Left kidney (tissue), 1 donor: ENCODE measurements at regions not wholly inside any gene's neighbourhood (a gene's known extent, or its start where the extent isn't known, plus 50 kb on each side); places are given as distances from the start of the nearest gene placed in this dataset.

Experiments
- DNase-seq: peaks from one replicate; pipeline ENCODE4 v3.0.0-alpha.2; 2013

DNA sequence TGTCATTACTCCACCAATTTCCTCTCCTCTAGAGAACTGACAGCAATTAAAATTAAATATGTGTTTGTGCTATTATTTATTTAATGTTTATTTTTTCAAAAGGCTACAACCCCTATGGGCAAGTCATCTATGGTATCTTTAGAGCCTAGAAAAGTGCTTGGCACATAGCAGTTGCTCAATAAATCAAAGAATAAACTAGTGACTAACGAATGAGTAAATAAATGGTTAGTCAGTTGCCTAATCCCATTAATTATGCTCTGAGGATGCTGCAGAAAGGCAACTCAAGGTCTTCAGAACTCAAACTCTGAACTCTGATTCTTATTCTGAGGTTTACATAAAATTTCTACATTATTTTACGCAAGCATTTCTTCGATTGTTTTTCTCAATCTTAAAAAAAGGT lies 193.0 kb upstream of the TSHZ2 start:
- no peak for DNase-seq

DNA sequence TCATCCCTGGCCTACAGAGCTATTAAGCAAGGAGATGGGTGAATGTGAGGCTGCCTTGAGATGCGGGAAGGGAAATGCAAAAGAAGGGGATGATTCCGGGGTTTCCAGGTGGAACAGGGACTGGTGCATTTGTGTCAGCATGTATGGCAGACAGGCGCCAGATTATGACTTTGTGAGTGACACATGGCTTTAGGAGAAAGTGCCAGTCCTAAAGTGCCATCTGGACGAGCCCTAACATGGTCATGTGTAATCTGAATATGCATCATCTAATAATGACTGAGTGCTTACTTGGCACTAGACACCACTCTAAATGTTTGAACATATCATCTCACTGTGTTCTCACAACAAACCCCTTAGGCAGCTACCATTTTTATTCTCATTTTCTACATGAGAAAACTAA lies 195.0 kb upstream of the TSHZ2 start:
- DNase-seq = no peak

DNA sequence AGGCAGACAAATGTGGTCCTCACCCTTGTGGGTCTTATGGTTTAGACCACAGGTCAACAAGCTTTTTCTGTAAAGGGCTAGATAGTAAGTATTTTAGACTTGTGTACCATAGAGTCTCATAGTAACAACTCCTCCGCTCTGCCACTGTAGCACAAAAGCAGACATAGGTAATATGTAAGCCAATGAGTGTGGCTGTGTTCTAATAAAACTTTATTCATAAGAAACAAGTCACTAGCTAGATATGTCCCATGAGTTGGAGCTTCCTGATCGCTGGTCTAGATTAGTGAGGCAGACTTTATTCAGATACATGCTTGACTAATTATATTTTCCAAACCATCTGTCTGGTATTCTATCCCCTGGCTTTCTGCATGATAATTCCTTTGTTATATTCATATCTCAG lies 196.4 kb upstream of the TSHZ2 start:
- no peak for DNase-seq

DNA sequence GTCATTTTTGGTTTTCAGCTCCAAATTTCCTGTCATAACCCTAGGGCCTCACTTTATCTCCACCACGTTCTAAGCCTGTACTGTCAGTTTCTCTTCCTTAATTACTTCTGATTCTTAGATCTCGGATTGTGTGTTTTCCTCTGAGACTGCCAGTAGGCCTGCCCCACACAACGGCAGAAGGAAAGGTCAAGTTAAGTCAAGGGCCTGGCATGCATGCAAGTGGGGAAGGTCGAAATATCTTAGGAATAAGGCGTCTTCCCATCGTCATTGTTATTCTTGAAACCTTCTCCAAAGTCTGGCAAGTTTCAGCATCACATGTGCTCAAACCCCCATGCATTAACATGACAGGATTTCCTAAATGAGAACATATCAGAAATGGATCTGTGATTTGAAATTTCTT lies 203.5 kb upstream of the TSHZ2 start:
- no peak for DNase-seq

DNA sequence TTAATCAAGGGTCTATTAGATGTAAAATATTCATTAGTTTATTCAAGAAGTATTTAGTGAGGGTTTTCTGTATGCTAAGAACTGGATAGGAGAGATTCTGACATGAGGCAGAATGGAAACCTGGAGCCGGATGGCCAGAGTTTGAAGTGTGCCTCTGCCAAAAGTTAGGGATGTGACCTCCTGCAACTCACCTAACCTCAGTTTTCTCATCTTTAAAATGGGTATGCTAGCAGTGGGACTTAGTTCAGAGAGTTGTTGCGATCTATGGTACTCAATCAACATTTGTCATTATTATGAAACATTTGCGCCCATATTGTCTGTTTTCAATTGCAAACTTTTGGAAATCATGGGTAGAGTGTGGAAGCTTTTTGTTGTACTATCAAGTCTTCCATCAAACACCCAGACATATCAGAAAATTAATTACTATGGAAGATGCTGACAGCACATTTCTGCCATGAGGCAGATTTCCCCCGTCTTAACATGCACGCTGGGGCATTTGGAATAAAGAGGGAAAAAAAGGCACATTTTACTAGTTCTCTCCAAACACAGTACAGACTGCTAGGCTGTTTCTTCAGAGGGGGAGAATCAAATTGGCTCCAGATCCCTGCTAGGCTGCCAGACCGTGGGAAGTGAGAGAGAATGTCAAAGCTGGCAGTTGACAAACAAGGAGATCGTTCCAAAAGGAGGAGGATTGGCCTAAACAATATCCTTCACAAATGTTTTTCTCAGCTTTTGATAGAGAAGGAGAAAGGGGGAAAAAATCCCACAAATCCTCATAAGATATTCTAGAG lies 205.3 kb upstream of the TSHZ2 start:
- DNase-seq = no peak

DNA sequence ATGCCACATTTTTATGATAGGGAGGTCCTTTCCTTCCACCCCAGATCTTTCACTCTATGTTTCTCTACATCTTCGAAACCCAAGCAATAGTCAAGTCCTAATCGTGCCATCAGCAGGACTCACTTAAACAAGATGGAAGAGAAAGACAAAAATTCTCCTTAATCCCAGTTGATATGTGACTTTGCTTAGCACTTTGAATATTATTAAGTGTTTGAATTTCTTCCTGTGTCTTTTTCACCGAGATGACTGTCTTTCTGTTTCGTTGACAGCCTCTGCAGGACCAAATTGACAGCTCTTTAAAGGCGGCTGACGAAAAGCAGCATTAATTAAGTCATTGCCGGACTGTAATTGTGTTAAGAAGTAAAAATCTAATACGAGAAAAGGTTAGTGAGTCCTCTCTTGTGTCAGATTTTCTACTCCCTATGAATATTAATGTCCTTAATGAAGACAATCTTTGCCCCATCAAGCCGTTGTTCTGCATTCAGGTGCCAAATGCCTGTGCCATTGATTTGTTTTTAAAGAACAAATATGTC lies 208.8 kb upstream of the TSHZ2 start:
- no peak for DNase-seq

DNA sequence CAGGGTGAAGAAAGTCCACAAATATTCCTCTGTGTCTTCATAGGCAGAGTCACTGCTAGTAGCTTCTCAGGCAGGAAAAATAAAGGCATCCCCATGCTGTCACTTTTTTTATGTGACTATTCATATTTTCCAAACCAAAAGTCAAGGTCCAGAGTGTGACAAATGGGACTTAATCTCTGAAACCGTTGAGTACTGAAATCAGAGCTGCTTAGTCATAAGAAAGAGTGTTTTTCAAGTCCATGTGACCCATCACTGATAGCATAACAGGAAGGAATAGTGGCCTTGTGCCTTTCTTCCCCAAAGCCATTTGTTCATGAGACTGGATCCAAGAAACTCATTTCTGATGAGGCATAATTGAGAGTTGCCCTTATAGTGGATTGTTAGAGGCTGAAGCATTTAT lies 210.3 kb upstream of the TSHZ2 start:
- no peak for DNase-seq

DNA sequence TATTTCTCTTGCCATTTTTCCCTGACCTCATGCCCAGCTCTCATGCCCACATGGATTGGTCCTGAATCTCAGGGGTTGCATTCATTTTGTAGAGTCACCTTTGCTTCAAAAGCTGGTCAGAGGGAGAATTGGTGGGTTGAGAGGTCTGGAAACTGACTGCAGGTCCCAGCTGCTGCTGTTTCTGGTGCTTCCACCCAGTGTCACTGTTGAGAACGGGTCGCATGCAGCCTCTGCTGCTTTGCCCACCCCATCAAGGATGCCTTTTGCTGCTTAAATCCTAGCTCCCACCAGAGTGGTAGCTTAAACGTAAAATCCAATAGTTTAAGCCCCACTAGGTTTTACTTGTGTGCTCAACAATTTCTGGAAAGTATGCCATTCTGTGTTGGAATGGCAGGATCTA lies 211.4 kb upstream of the TSHZ2 start:
- DNase-seq = no peak

DNA sequence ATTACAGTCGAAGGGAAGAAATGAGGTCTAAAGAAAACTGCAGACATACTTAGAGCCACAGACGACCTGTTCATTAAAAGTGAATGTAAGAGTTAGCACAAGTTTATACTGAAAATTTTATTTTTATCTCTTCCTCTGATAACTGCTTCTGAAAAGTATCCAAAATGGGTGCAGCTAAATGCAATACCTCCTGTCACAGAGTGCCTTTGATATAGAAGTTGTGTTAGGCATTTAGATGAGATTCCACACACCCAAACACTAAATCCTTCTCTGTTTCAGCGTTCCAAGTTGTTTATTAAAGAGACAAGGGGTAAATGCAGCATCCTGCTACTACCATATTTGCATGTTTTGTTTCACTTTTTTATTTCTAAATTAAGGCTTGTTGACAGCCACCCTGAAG lies 214.7 kb upstream of the TSHZ2 start:
- no peak for DNase-seq

DNA sequence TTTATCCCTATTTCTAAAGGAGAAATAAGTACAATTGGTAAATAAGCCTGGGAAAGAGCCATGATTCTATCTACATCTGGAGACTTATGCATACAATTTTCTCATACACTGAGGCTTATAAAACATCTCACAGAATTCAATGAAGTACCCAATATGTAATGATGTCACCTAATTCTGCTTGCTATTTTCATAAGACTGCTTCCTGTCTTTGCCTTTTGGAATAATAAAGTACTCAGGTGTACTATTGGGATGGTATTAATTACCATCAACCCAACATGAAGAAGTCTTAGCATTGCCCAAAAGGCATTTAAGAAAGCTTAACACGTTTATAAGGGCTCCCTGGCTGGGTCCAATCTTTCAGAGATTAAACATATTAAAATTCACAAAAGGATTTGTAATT lies 216.4 kb upstream of the TSHZ2 start:
- DNase-seq = no peak

DNA sequence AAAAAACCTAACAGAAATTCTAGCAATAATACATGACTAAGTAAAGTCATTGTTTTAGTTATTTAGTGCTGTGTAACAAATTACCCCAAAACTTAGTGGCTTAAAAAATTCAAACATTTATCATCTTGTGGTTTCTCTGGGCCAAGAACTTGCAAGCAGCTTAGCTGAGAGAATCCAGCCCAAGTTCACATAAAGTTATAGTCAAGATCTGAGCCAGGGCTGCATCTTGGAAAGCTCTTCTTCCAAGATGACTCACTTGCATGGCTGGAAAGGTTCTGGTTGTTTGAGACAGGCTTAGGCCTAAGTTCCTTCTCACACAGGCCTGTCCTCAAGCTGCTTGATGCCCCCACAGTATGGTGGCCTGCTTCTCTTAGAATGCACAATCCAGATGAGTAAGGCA lies 217.8 kb upstream of the TSHZ2 start:
- no peak for DNase-seq

DNA sequence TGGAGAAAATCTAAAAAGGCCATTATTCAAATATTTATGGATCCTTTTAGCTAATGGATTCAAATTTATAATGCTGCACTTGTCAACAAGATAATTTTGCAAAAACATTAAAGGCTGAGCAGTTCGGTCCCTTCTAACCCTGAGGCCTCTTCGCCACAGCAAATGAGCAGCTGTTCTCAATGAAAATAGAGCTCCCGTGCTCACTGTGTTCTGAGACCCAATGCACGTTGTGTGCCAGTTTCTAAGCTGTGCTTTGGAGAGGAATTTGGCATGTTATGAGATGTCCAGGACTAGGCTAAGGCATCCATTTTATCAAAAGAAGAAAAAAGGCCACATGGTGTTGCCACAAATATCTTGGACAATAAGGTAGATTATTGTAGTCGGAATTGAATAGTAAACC lies 220.1 kb upstream of the TSHZ2 start:
- DNase-seq = no peak

DNA sequence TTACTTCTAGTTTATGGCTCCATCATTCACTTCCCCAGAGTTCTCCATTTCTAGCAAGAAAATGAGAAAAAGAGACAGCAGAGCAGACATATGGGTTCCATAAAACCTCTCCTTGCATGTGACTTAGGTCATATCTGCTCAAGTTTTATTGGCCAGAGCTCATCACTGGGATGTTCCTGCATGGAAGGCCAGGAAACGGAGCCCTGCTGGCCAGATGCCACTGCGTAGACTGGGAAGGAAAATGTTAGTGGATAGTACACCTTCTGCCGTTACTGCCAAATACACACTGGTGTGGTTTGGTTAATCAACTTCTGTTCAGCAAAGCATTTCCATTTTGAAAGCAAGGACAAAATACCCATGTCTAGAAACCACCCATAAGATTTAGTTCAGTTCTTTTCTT lies 220.6 kb upstream of the TSHZ2 start:
- DNase-seq = no peak

DNA sequence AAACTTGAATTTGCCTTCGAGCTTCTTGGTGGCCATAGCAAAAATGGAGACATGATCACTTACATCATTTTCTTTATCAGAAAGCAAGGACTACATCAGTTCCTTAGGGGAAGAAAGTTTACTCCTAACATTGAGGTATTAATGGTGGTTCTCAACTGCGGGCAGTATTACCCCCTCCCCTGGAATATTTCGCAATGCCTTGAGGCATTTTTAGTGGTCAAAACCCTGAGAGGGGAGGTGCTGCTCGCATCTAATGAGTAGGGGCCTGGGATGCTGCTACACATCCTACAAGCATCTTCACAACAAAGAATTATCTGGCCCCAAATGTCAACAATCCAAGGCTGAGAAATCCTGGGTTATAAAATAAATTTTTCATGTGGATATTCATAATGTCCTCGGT lies 222.2 kb upstream of the TSHZ2 start:
- DNase-seq = no peak

DNA sequence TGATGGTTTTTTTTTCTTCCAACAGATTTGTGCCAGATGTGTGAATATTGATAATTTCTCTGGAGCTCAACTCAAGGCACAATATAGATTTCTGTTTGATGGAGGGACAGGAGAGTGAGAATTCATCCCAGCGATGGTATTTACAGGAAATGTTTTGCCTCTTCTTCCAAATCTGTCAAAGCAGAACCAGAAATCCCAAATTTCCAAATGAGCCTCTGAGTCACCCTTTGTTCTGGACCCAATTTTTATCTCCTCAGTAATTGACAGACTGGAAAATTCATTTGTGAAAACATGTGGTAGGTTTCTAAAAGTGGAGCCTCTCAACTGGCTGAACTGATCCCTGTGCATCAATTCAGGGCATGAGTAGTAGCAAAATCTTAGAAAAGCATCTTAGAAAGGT lies 223.2 kb upstream of the TSHZ2 start:
- no peak for DNase-seq

DNA sequence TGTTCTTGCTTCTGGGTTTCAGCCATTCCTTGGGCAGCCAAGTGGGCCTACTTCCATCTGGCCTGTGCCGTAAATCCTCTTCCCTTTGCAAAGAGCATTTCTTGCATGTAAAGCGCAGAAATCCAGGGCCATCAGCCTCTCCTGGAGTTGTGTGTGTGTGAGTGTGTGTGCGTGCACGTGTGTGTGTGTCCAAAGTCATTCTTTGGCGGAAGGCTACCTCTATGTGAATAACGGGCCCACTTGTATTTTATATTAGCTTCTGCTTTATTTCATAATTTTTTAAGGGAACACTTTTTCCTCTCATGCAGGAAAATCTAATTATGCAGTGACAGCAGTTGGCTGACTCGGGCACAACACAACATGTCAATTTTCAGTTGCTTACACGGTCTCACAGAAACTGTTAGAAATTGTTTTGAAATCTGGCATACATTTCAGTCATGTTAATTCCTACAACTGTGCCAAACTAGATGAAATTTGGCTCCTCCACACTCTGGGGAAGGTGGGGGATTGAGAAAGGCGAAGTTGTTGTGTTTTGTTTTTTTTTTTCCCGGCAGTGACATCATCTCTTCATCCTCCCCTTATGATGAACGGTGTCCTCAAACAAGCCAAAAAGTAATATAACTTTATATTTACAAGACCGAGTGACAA lies 223.7 kb upstream of the TSHZ2 start:
- peak; percentile 18 for DNase-seq

DNA sequence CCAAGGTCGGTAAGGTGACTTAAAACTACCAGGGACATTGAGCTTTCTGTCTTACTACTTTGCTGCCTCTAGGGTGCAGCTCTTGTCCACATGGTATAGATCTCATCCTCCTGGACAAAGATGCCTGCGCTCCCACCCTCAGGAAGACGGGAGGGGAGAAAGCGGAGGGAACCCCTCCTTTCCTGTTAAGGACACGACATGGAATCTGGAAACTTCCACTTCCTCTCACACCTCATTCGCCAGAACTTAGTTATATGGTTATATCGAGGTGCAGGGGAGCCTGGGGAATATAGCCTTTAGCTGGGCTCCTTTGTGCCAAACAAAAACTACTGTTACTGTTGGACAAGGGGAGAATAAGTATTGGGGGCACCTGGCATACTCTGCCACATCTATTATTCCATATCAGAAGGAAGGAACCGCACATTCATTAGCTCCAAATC lies 224.3 kb upstream of the TSHZ2 start:
- DNase-seq = no peak

DNA sequence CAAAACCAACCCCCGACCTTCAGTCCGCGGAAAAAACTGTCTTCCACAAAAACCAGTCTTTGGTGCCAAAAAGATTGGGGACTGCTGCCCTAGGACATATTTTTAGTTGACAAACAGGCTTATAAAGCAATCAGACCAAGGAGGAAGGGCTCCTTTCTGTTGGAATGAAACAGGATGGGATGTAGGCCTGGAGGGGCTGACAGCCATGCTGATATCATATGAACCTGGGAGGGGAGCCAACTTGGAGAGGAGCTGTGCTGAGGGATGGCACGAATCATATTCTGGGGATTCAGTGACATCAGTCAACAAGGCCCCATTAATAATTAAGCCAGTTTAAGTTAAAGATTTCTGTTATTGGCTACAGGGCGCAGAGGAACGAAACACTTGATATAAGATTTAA lies 225.4 kb upstream of the TSHZ2 start:
- DNase-seq = no peak

DNA sequence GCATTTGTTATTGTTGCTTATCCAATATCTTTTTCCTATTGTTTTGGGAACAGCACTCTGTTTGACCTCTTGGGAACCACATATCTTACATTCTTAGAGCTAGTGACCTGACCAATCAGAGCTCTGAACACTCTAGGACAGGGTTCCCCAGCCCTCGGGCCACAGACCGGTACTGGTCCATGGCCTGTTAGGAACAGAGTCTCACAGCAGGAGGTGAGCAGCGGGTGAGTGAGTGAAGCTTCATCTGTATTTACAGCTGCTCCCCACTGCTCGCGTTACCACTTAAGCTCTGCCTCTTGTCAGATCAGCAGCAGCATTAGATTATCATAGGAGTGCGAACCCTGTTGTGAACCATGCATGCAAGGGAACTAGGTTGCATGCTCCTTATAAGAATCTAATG lies 226.0 kb upstream of the TSHZ2 start:
- no peak for DNase-seq

DNA sequence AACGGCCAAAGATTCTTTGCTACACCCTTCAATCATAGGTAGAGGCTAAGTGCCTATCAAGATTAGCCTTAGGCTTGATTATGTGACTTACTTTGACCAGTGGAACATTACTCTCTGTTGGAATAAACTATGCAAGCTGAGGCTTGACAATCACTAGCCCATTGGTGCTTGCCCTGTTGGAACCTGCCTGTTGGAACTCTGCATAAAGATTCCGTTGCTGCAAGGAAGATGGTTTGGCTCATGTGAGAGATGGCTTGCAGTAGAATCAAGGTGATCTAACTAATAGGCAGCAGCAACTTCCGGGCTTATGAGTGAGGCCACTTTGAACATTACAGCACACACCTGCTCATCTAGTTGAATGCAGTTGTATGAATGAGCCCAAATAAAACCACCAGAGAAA lies 227.7 kb upstream of the TSHZ2 start:
- no peak for DNase-seq

DNA sequence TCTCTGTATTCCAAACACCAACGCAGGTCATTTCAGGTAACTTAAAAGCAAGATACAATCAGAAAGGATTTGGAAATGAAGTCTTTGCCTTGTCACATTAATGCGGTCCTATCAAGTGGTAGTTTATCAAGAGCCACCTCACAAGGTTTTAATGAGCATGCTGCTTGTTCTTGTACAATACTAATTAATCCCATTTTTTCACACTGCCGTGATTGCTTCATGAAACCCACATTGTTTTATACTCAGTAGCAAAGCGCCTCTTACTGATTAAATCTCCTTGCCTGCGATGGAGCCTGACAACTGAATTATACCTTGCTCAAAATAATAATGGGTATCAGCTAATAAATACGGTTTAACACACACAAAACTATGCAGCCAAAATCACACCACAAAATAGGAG lies 234.1 kb upstream of the TSHZ2 start:
- DNase-seq = no peak

DNA sequence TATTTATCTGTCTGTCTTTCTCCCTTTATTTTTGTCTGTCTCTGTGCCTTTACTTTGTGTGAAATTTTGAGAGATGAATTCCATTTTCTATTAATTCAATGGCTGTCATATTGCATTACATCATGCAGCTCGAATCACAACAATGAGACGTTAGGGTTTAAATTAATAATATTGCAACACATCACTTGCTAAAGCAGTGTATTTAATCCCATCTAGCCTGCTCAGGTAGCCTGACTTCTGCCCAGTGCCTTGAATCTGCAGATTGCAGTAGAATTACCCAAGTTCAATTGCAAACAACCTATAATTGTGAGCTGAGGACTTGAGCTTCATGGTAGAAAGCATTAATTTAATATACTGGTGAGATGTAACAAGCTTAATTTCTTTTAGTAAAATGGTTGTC lies 235.7 kb upstream of the TSHZ2 start:
- DNase-seq = no peak

DNA sequence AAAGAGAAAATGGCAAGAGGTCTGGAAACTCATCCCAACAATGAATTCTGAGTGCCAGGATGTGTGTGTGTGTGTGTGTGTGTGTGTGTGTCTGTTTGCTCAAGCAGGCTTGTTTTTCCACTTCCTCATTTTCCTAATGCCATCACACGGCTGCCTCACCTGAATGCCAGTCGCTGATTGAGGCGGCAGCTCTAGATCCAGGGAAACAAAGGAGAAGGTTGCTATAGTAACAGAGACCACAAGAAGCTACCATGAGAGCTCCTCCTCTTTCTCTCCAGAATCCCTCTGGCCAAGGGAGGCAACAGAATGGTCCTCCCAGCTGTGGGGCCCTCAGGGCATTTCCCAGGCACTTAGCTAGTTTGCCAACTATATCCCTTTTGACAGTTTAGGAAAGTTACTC lies 241.1 kb upstream of the TSHZ2 start:
- DNase-seq = no peak
